Trophoblast cell (in vitro differentiated cells and primary cell): ENCODE measurements at regions not wholly inside any gene's neighbourhood (a gene's known extent, or its start where the extent isn't known, plus 50 kb on each side); places are given as distances from the start of the nearest gene placed in this dataset.

Experiments
- DNase-seq, 2 donors: peaks; one replicate each; pipeline ENCODE4 v3.0.0-alpha.2; 2016
- H2AFZ ChIP-seq: 2 replicates; pipeline ENCODE4 v1.6.1; 2013; ENCODE audit warnings: low read length, moderate library complexity, mild to moderate bottlenecking; ENCODE audit not compliant: insufficient read depth, poor library complexity
- H2AK5ac ChIP-seq: 2 replicates; pipeline ENCODE4 v1.6.1; 2013; ENCODE audit warnings: mild to moderate bottlenecking, low read length
- H2BK120ac ChIP-seq: 2 replicates; pipeline ENCODE4 v1.6.1; 2013; ENCODE audit warnings: low read length, mild to moderate bottlenecking, moderate library complexity; ENCODE audit not compliant: insufficient read depth, poor library complexity
- H2BK12ac ChIP-seq: 2 replicates; pipeline ENCODE4 v1.6.1; 2013; ENCODE audit warnings: mild to moderate bottlenecking, low read length, moderate library complexity
- H2BK5ac ChIP-seq: 2 replicates; pipeline ENCODE4 v1.6.1; 2013; ENCODE audit warnings: low read length, low read depth, moderate library complexity, mild to moderate bottlenecking; ENCODE audit not compliant: poor library complexity
- H3K14ac ChIP-seq: 2 replicates; pipeline ENCODE4 v1.6.1; 2013; ENCODE audit warnings: mild to moderate bottlenecking, low read length
- H3K18ac ChIP-seq: 2 replicates; pipeline ENCODE4 v1.6.1; 2013; ENCODE audit warnings: mild to moderate bottlenecking, low read length
- H3K23ac ChIP-seq: 2 replicates; pipeline ENCODE4 v1.6.1; 2013; ENCODE audit warnings: low read length
- H3K27ac ChIP-seq: 2 replicates; pipeline ENCODE4 v1.5.1; 2013; ENCODE audit warnings: low read depth, mild to moderate bottlenecking, inconsistent platforms, low read length, moderate library complexity
- H3K27me3 ChIP-seq: 2 replicates; pipeline ENCODE4 v1.6.1; 2013; ENCODE audit warnings: inconsistent platforms, mild to moderate bottlenecking, low read length, moderate library complexity; ENCODE audit not compliant: insufficient read depth
- H3K36me3 ChIP-seq, 2 experiments: 1 replicate in 1 of 2; 2 replicates in 1 of 2; pipeline ENCODE4 v1.6.1; 2013; ENCODE audit warnings: low read length in 2 of 2, mild to moderate bottlenecking in 2 of 2, moderate library complexity in 1 of 2; ENCODE audit not compliant: insufficient read depth in 2 of 2, control insufficient read depth in 1 of 2
- H3K4ac ChIP-seq: 2 replicates; pipeline ENCODE4 v1.6.1; 2013; ENCODE audit warnings: low read depth, mild to moderate bottlenecking, low read length, moderate library complexity
- H3K4me1 ChIP-seq, 2 experiments: 1 replicate in 1 of 2; 2 replicates in 1 of 2; pipeline ENCODE4 v1.6.1; 2013; ENCODE audit warnings: low read length in 2 of 2, mild to moderate bottlenecking in 2 of 2, moderate library complexity in 1 of 2; ENCODE audit not compliant: insufficient read depth in 2 of 2, control insufficient read depth in 1 of 2
- H3K4me2 ChIP-seq: 2 replicates; pipeline ENCODE4 v1.6.1; 2013; ENCODE audit warnings: inconsistent platforms, mild to moderate bottlenecking, low read length, moderate library complexity
- H3K4me3 ChIP-seq: 2 replicates; pipeline ENCODE4 v1.5.1; 2013; ENCODE audit warnings: mild to moderate bottlenecking, low read depth, low read length, inconsistent platforms
- H3K79me1 ChIP-seq: one replicate; pipeline ENCODE4 v1.6.1; 2013; ENCODE audit warnings: low read length
- H3K79me2 ChIP-seq: 2 replicates; pipeline ENCODE4 v1.6.1; 2013; ENCODE audit warnings: low read length, mild to moderate bottlenecking; ENCODE audit not compliant: control insufficient read depth, insufficient read depth, poor library complexity
- H3K9ac ChIP-seq: 2 replicates; pipeline ENCODE4 v1.6.1; 2013; ENCODE audit warnings: mild to moderate bottlenecking, low read length
- H3K9me3 ChIP-seq: 2 replicates; pipeline ENCODE4 v1.6.1; 2013; ENCODE audit warnings: low read depth, mild to moderate bottlenecking, control low read depth, inconsistent platforms, low read length; ENCODE audit not compliant: insufficient read depth
- H4K12ac ChIP-seq: 2 replicates; pipeline ENCODE4 v1.6.1; 2013; ENCODE audit warnings: low read depth, mild to moderate bottlenecking, low read length, moderate library complexity
- H4K8ac ChIP-seq: 2 replicates; pipeline ENCODE4 v1.6.1; 2013; ENCODE audit warnings: low read depth, mild to moderate bottlenecking, low read length, moderate library complexity
- H4K91ac ChIP-seq: one replicate; pipeline ENCODE4 v1.6.1; 2013; ENCODE audit warnings: low read depth, mild to moderate bottlenecking, low read length, moderate library complexity
- WGBS: extraction: QIAGEN DNeasy Blood & Tissue Kit; methylation state at CpG from one replicate; pipeline ENCODE4 v1.1.7; 2013; ENCODE audit warnings: missing lambda C conversion rate; ENCODE audit not compliant: insufficient read length, insufficient coverage; ENCODE audit errors: extremely low coverage; 5-methylcytosine and 5-hydroxymethylcytosine counted together

DNA sequence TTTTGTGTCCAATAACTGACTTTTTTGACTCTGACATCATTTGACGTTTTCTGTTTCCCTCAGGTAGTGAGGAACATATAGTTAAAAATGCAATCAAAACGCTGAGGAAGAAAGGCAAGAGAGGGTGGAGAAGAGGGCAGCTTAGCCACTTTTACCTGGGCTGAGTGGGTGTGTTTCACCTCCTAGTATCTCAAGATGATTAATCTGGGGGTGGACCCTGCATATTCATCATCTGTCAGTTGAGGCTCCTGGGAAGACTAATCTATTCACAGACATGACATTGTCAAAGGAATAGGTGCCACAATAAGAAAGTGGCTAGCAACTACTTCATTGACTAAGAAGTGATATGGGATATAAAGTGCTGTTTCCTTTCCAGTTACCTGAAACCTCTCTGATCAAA is 331.5 kb upstream of the RARB start:
- H3K9ac ChIP-seq: no peak overlapping the region
- no peak overlapping the region for H4K12ac ChIP-seq
- no peak overlapping the region for H2BK120ac ChIP-seq
- no peak overlapping the region for H3K4me2 ChIP-seq
- H3K4me1 ChIP-seq: no peaks in the 10 kb centered on the region
- no peak overlapping the region for H2AFZ ChIP-seq
- H3K4me3 ChIP-seq: no peak overlapping the region
- no peak overlapping the region for H4K8ac ChIP-seq
- no peak overlapping the region for H2BK5ac ChIP-seq
- no peak overlapping the region for H2BK12ac ChIP-seq
- H3K4ac ChIP-seq: no peak overlapping the region
- WGBS: no CpG with 5 or more reads among the region's 2 CpGs
- no peaks in the 10 kb centered on the region for H3K79me2 ChIP-seq
- H3K23ac ChIP-seq: no peak overlapping the region
- H3K9me3 ChIP-seq: no peaks in the 10 kb centered on the region
- H4K91ac ChIP-seq: no peak overlapping the region
- H3K14ac ChIP-seq: no peak overlapping the region
- H3K27me3 ChIP-seq: no peaks in the 10 kb centered on the region
- no peaks in the 10 kb centered on the region for H3K36me3 ChIP-seq
- DNase-seq: no peak
- H2AK5ac ChIP-seq: no peak overlapping the region
- no peak overlapping the region for H3K27ac ChIP-seq
- H3K79me1 ChIP-seq: no peaks in the 10 kb centered on the region
- H3K18ac ChIP-seq: no peak overlapping the region

DNA sequence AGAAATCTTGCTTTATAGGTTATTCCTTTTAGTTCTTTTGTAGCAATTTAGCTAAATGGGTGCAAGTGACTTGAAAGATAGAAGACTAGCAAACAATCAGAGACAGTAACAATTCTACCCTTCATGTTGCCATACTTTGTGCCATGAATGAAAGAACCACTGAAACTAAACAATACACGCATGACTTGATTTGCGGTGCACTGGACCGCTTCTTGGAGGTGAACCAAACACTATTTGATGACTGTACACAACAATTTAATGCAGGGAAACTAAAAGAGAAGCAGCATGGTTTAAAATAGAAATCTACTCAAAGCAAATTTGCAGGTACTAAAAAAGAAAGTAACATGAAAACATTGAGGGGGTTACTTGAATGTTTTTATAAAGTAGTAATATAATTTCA is 331.0 kb upstream of the RARB start:
- no CpG with 5 or more reads among the region's 3 CpGs for WGBS
- H4K8ac ChIP-seq: no peak overlapping the region
- no peak overlapping the region for H2BK120ac ChIP-seq
- H4K91ac ChIP-seq: no peak overlapping the region
- DNase-seq: no peak
- H3K27ac ChIP-seq: no peak overlapping the region
- H2AK5ac ChIP-seq: no peak overlapping the region
- H2AFZ ChIP-seq: no peak overlapping the region
- no peak overlapping the region for H4K12ac ChIP-seq
- H3K36me3 ChIP-seq: no peaks in the 10 kb centered on the region
- H3K4me2 ChIP-seq: no peak overlapping the region
- H3K27me3 ChIP-seq: no peaks in the 10 kb centered on the region
- no peaks in the 10 kb centered on the region for H3K79me2 ChIP-seq
- no peak overlapping the region for H3K4ac ChIP-seq
- no peak overlapping the region for H3K9ac ChIP-seq
- H3K9me3 ChIP-seq: no peaks in the 10 kb centered on the region
- no peak overlapping the region for H3K23ac ChIP-seq
- H2BK12ac ChIP-seq: no peak overlapping the region
- H3K4me3 ChIP-seq: no peak overlapping the region
- no peak overlapping the region for H3K18ac ChIP-seq
- H2BK5ac ChIP-seq: no peak overlapping the region
- H3K14ac ChIP-seq: no peak overlapping the region
- no peaks in the 10 kb centered on the region for H3K4me1 ChIP-seq
- H3K79me1 ChIP-seq: no peaks in the 10 kb centered on the region

DNA sequence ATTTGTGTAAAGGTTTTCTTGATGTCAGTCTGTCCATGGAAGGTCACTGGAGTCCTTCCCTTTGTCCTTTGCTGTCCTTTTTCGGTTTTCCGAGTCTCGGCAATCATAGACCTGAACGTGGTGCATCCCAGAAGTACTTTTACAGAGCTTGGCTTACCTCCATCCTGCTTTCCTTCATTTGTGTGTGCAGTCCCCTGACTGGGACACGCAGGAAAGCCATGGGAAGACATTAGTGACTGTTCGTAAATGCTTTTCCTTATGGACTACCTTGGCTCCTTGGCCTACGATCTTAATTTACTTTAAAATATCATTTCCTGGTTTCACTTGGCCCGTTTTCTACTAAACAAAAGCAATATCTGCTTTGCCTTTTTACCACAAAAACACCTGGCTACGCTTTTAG is 328.4 kb upstream of the RARB start:
- Histone ChIP-seq H3K9me3 (no peaks in the 10 kb centered on the region), H2AFZ (no peak overlapping the region), H3K36me3 (no peaks in the 10 kb centered on the region), H3K27me3 (no peaks in the 10 kb centered on the region), H3K4ac (no peak overlapping the region), H3K18ac (no peak overlapping the region), H3K27ac (no peak overlapping the region), H3K4me2 (no peak overlapping the region), H3K4me1 (no peaks in the 10 kb centered on the region), H2BK5ac (no peak overlapping the region), H3K23ac (no peak overlapping the region), H2BK120ac (no peak overlapping the region), H3K9ac (no peak overlapping the region), H2AK5ac (no peak overlapping the region), H4K12ac (no peak overlapping the region), H3K79me1 (no peaks in the 10 kb centered on the region), H3K14ac (no peak overlapping the region), H4K8ac (no peak overlapping the region), H2BK12ac (no peak overlapping the region), H3K79me2 (no peaks in the 10 kb centered on the region), H4K91ac (no peak overlapping the region), H3K4me3 (no peak overlapping the region)
- no peak for DNase-seq
- no CpG with 5 or more reads among the region's 9 CpGs for WGBS

DNA sequence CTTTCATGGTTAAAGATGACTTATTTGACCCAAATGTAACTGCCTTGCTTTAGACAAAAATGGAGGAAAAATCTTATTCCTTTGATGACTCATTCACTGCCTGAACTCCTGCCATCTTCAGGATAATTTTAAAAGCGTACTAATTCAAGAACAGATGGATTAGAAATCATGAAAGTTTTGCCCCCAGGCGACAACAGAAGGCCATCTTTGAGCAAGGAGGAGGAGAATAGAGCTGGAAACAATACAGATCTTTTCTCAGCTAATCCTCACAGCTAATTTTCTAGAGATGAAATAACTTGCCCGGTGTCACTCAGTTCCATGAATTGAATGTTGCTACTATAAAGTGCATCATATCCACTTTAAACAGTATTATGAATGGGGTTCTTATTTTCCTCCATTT is 324.7 kb upstream of the RARB start:
- Histone ChIP-seq H2AK5ac (no peak overlapping the region), H3K4me1 (no peaks in the 10 kb centered on the region), H2BK120ac (no peak overlapping the region), H2AFZ (no peak overlapping the region), H3K27ac (no peak overlapping the region), H2BK5ac (no peak overlapping the region), H3K9me3 (no peaks in the 10 kb centered on the region), H3K4me2 (no peak overlapping the region), H3K14ac (no peak overlapping the region), H4K8ac (no peak overlapping the region), H3K23ac (no peak overlapping the region), H3K18ac (no peak overlapping the region), H2BK12ac (no peak overlapping the region), H3K36me3 (no peaks in the 10 kb centered on the region), H3K79me1 (no peaks in the 10 kb centered on the region), H4K91ac (no peak overlapping the region), H3K79me2 (no peaks in the 10 kb centered on the region), H3K4ac (no peak overlapping the region), H3K9ac (no peak overlapping the region), H4K12ac (no peak overlapping the region), H3K27me3 (no peaks in the 10 kb centered on the region), H3K4me3 (no peak overlapping the region)
- no peak for DNase-seq
- WGBS: no CpG with 5 or more reads among the region's 3 CpGs
